CD4-positive, alpha-beta T cell treated with Interleukin-17A for 1 hour (primary cell): ENCODE measurements at regions not wholly inside any gene's neighbourhood (a gene's known extent, or its start where the extent isn't known, plus 50 kb on each side); places are given as distances from the start of the nearest gene placed in this dataset.

Experiments
- DNase-seq: peaks from one replicate; pipeline ENCODE4 v3.0.0-alpha.2; 2020

DNA sequence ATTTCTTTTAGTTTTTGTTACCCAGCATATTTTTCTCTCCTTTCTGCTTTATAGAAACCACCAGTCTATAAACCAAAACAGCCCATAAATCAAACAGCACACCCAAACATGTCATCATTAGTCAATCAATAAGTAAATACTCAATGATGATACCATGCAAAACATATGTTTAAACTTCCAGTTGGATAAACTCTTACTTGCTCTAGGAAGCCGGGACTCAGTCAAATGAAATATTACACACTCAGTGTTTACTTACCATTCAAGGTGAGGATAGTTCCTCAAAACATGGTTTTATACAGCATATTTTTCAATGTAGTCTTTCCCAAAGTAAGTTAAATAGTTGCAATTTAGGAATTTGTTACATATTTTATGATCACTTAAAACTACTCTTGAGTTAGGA is 343.6 kb upstream of the NXPH2 start:
- DNase-seq = no peak

- DNase-seq = no peak
Observed at GRCh38 chr2:139122711-139123158, 342.5 kb upstream of the NXPH2 start.

GRCh38 chr2:139099721-139100120 is 319.5 kb upstream of the NXPH2 start:
- no peak for DNase-seq

DNA sequence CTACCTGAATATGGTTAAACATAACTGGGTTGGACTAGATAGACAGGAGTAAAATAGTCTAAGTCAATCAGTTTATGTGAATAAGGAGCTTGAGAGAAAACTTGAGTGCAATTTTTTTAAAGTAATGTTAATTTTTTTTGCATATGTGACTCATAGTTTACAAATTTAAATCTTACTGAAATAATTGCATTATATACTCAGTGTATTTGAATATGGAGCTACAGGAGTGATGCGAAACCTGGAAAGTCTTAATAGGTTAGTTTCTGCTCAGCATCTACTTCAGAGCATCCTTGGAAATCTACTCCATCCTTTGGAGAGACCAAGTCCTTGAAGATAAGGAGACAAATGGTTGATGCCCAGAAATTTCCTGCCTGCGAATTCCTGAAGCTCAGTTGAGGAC is 318.8 kb upstream of the NXPH2 start:
- DNase-seq = no peak

GRCh38 chr2:139083121-139083520 is 302.9 kb upstream of the NXPH2 start:
- DNase-seq = no peak

GRCh38 chr2:139080244-139080643 is 300.1 kb upstream of the NXPH2 start:
- DNase-seq = no peak

GRCh38 chr2:139079311-139079710 is 299.1 kb upstream of the NXPH2 start:
- DNase-seq = no peak

DNA sequence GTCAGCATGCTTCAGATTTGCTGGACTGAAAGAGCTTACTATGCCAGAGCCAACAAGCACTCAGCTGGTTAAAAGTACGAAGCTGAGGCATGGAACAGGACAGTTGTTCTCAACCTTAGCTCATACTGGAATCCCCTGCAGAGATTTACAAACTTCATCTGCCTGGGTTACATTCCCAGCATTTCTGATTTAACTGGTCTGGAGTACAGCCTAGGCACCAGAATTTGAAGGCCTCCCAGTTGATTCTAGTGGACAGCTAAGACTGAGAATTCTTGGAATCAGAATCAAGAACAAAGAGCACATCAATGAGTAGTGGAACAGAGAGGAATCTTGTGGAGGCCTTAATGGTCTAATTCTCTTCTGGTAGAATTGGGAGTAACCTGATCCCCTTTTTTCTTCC is 298.2 kb upstream of the NXPH2 start:
- DNase-seq = no peak

DNA sequence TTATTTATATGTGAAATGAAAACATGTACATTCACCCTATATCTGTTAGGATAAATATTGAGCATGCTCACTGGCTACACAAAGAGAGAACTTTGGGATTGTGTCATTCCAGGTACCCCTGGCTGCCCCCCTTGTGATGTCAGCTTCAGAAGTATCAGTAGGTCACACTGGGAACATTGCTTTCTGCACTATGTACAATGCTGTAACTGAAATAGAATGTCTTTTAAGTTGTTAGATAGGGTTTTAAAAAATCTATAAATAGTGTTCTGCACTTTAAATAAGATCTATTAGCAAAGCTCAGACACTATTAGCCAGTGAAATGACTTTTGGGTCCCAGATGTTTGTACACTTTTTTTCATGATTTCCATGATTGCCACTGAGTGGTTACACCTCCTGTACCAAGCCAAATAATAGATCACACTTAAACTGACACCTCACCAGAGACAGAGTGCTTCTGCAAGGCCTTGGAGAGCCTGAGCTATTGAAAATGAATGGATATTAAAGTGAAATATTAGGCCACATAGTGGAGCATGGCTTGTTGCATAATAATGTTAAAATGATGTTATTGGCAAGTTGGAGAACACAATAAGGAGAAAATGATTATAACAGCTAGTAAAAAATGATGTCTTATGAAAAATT is 297.0 kb upstream of the NXPH2 start:
- no peak for DNase-seq

- DNase-seq = no peak
Observed at GRCh38 chr2:139067874-139068273, 287.7 kb upstream of the NXPH2 start.

DNA sequence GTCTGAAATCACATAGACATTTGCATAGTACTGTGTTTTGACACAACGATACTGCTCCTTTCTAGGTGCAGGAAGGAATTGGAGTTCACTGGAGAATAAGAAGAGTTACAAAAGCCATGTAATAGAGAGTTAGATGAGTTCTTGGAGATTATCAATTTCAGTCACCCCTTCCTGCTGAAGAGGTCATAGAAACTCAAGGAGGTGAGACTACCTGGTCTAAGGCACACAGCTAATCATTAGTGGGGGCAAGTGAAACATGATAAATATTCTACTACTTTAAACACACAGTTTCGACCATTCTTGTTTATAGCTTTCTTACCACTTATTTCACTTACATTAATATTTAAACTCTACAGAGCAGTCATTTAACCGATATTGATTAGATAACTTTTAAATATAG is 286.9 kb upstream of the NXPH2 start:
- DNase-seq = no peak

GRCh38 chr2:139064159-139064558 is 284.0 kb upstream of the NXPH2 start:
- DNase-seq = no peak

DNA sequence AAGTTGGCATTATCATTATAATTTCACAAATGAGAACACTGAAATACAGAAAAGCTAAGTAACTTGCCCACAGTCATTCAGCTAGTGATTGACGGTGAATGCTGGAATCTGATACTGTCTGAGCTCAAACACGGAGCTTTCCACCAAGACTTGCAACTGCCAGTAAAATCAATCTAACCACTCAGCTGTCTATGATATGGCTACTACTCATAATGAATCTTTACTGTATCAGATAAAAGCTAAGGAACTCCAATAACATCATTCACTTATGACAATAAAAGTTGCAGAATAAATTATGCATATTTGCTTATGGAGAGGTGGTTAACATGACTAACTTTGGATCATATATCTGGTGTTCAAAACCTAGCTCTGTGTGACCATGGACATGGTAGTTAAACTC is 279.4 kb upstream of the NXPH2 start:
- DNase-seq = no peak

- DNase-seq = no peak
Observed at GRCh38 chr2:139055202-139055601, 275.0 kb upstream of the NXPH2 start.

- no peak for DNase-seq
Observed at GRCh38 chr2:139048017-139048416, 267.8 kb upstream of the NXPH2 start.

DNA sequence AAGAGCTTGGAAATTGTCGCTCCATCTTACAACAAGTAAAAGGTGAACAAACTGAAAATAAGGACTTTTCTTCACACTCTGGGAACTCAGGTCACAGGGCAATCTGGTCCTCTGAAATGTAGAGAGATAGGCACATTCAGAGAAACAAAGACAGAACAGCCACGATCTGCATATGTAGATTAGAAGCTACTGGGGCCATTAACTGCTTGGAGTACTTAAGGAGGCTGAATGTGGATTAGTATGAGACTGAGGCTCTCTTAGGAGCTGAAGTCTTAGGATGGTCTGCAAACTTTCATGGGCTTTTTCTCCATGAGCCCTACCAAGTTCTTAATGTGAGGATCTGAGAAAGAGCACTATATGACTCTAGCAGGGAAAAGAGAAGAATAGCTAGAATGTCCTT is 265.3 kb upstream of the NXPH2 start:
- no peak for DNase-seq

DNA sequence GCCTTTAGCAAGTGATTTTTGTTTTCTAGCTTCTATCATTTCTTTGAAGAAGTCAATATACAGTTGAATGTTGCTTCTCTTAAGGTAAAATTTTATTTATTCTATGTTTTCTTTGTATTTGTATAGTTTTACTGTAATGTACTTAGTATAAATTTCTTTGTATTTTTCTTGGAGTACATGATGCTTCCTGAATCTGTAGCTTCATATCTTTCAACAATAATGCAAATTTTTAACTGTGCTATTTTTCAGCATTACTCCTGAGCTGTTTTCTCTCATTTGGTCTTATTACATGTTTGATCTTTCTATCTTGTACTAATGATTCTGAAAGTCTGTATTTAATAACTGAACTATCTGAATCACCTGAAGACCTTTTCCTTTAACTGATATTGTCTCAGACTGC is 253.9 kb upstream of the NXPH2 start:
- no peak for DNase-seq

DNA sequence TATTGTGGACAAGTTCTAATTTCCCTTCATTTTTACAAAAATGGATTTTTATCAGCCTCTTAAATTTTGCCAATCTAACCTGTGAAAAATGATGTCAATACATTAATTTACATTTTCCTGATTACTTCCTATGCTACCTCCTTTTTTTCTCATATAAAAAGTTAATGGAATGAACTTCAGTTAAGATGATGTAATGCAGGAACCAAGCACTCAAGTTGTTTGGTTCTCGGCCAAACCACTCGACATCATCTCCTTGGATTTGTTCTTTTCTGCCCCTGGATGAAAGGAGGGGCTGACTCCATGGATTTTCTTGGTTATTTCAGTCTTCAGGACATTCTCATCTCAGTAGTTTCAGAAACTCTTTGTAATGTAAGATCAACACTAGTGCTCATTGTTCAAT is 253.1 kb upstream of the NXPH2 start:
- no peak for DNase-seq

- DNase-seq = no peak
Observed at GRCh38 chr2:139031722-139032121, 251.5 kb upstream of the NXPH2 start.

DNA sequence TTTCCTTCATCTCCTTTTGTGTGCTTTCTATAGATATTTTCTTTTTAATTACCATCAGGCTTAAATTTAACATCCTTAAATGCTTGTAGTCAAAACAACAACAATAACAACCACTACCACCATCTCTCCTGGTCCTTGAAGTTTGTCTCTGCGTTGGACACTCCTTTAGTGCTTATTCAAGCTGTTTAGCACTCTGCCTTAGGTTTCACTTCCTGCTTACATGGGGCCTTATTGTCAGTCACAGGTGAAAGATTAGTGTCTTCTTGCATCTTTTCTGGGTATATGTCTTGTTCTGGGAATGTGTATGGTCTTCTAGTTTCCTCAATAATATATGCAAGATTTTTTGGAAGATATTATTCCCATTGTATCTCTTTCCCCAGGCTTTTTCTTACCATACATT is 240.1 kb upstream of the NXPH2 start:
- DNase-seq = no peak

DNA sequence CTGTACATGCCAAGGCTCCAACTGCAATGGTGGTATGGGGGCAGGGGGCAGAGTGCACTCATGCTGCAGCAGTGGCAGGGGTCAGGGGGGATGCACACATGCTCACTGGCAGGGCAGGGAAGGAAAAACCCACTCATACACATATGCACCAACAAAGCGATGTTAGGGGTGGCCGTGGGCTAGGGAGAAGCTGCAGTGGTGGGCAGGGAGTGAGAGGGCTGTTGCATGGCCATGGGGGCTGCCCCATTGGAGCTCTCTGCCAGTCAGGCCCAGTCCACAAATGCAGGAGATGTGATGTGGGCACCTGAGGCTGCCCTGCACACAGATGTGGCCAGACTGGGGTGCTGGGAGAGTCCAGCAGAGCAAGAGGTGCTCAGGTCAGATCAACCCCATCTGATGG is 238.1 kb upstream of the NXPH2 start:
- no peak for DNase-seq

DNA sequence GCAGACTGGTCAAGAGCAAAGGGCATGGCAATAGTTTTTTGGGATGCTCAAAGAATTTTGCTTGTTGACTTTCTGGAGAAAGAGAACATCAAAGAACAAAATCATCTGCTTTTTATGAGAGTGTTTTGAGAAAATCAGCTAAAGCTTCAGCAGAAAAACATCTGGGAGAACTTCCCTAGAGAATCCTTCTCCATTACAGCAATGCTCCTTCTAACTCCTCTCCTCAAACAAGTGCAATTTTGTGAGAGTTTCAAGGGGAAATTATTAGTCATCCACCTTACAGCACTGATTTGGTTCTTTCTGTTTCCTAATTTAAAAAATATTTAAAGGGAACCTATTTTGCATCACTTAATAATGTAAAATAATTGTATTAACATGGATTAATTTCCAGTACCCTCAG is 226.9 kb upstream of the NXPH2 start:
- DNase-seq = no peak

DNA sequence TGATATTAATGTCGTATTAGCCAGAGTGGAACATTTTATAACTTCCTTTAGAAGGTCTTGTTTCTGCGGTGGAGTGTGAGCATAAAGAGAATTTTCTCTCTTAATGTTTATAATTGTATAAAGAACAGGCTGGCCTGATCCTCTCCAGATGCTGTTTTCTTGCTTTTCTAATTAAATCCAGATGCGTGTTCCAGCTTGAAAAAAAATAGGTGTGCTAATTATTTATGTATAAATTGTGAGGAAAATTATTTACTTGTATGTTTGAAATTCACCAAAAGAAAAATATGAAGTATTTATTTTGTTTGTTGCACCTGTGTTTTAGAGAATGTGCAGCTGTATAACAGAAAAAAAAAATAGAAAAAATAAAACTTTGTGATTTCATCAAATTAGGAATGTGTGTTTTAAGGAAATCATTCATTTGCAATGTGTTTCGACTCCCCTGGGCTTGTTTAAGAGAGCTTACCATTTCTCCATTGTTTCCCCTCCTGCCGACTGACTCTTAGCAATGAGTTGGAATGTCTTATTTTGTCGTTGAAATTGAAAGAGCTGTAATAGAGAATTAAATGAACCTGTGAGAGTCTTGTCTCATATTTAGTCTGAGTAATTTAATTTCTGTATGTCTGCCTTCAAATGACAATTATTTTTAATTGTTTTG is 220.1 kb upstream of the NXPH2 start:
- no peak for DNase-seq

DNA sequence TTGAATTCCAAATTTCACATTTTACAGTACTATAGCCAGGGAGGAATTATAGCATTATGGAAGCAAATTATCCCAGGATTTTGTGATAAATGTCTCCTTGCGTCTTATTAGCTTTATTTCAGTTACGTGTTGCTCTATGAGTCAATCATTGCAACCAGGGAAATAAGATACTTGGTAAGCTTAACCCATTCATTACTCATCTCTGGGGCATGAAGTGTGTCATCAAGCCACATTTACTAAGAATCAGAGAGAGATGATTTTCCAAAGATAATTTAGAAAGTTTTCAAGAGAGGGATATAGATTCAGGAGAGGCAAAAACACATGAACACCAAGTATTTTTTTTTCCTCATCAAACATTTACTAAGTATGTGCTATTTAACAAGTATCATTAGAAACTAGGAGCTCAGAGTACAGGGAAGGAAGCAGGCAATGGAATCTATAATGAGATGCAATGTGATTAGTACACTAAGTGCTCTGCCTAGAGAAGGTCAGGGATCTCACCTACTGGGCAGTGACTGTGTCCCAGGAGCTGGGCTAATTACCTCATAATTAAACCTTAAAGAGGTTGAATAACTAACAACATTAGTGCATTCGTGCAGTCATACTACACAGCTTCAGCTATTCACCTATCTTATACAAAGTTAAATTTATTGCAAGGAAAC is 217.8 kb upstream of the NXPH2 start:
- no peak for DNase-seq

GRCh38 chr2:138997346-138997745 is 217.2 kb upstream of the NXPH2 start:
- DNase-seq = no peak
